ENCODE measurements at regions not wholly inside any gene's neighbourhood (a gene's known extent, or its start where the extent isn't known, plus 50 kb on each side); places are given as distances from the start of the nearest gene placed in this dataset.
"Not testable (repeated sequence)": the region's sequence is repeated elsewhere in the genome, so short reads cannot be mapped to it uniquely, and the experiment has no call there.

DNA sequence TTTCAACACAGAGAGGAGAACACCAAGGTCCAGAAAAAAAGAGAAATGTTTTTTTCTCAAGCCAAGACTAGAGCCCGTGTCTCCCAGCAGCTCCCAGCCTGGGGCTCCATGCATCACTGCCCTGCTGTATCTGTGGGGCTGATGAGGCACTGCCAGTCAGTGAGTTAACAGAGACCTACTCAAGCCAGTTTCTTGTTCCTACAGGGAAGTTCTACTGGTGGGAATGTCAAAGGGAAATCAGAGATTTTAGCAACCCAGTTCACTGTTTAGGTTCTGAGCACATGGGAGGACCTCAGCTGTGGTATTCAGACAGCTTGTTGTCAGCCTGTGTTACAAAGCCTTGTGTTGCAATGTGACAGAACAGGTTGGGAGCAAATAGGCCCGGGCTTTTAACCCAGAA lies 234.3 kb downstream of the TLE3 start:
- DNase-seq (ENCODE audit: low read depth): no peak

DNA sequence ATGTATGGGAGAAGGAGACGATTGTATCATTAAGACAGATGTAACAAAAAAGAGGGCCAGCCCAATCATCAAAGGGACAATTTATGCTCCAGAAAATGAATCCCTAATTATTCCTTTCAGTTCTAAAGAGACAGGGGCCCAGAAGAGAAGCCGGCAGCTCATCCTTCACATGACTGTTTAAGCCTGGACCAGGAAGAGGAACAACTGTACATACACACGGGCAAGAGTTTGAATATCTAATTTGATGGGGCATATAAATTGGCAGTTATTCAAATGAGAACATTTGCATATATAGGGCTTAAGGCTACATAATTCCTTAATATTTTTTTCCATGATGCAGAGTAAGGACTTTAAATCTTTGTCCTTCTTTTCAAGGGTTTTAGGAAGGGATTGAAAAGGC lies 232.3 kb downstream of the TLE3 start:
- no peak for DNase-seq (ENCODE audit: low read depth)

DNA sequence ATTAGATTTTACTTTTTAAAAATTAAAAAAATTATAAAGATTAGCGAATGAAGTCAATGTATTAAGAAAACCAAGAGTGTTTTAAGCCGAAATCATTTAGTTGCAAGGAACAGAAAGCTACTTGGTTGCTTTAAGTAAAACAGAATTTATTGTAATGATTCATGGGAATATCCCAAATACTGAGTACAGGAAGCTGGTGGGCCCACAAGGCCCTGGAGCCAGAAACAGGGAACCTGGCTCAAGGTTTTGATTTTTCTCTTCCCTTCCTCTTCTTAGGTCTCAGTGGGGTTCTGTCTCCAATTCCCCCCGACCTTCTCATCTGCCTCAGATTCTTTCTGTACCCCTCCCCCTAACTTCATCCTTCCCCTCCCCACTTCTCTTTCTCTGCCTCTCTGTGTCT lies 229.0 kb downstream of the TLE3 start:
- DNase-seq (ENCODE audit: low read depth): no peak

DNA sequence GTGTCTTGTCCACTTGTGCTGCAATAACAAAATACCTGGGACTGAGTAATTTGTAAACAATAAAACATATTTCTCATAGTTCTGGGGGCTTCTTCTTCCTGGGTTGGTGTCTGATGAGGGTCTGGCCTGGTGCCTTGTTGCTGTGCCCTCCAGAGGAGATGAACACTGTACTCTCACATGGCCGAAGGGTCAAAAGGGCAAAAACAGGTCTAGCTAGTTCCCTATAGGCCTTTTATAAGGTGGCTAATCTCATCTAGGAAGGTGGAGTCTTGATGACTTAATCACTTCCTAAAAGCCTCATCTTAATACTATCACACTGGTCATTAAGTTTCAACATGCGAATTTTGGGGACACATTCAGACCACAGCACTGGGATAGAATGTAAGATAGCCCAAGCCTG lies 228.4 kb downstream of the TLE3 start:
- DNase-seq (ENCODE audit: low read depth): no peak

GRCh38 chr15:69869881-69870505 lies 227.7 kb downstream of the TLE3 start:
- no peak for DNase-seq (ENCODE audit: low read depth)

- no peak for DNase-seq (ENCODE audit: low read depth)
These were observed 226.1 kb downstream of the TLE3 start for GRCh38 chr15:69871511-69872134.

DNA sequence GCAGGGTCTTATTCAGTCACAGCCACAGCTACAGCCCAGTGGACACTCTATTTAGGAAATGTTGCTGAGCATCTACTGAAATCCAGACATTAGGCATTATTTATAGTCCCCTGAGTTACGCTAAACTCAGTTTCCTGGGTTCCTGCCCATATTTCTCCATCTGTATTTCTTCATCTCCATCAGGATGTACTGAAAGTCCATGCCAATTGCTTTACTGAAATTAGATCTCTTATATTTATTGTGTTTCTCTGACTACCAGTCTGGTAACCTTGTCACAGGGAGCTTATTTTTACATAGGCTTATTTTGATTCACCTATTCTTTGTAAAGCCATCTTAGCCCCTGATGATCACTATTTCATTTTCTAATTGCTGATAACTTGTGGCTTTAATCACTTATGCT lies 223.9 kb downstream of the TLE3 start:
- no peak for DNase-seq (ENCODE audit: low read depth)

DNA sequence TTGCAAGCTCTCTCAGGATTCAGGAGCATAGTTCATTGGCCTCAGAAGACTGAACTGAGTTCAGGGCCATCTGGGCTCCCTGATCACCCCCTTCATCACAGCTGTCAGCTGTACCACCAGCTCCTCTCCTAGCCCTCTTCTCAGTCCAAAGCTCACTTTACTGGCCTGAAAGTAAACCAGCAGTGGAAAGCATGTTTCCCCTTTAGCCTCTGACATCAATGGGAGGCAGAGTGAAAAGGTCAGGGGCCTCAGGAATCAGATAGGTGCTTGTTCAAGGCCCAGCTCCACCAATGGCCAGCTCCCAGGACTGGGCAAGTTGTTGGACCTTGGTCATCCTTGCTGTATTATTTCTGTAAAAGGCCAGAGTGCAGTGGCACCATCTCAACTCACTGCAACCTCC lies 223.4 kb downstream of the TLE3 start:
- DNase-seq (ENCODE audit: low read depth): no peak

- no peak for DNase-seq (ENCODE audit: low read depth)
These were observed 221.4 kb downstream of the TLE3 start for GRCh38 chr15:69876064-69876940.

DNA sequence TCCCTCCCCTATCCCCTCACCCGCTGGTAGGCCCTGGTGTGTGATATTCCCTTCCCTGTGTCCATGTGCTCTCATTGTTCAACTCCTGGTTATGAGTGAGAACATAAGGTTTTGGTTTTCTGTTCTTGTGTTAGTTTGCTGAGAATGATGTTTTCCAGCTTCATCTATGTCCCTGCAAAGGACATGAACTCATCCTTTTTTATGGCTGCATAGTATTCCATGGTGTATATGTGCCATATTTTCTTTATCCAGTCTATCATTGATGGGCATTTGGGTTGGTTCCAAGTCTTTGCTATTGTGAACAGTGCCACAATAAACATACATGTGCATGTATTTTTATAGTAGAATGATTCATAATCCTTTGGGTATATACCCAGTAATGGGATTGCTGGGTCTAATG lies 217.8 kb downstream of the TLE3 start:
- DNase-seq (ENCODE audit: low read depth): not testable (repeated sequence)

GRCh38 chr15:69880571-69881301 lies 217.0 kb downstream of the TLE3 start:
- DNase-seq (ENCODE audit: low read depth): no peak

GRCh38 chr15:69881302-69881670 lies 216.4 kb downstream of the TLE3 start:
- no peak for DNase-seq (ENCODE audit: low read depth)

GRCh38 chr15:69881766-69882165 lies 216.0 kb downstream of the TLE3 start:
- DNase-seq (ENCODE audit: low read depth): no peak

DNA sequence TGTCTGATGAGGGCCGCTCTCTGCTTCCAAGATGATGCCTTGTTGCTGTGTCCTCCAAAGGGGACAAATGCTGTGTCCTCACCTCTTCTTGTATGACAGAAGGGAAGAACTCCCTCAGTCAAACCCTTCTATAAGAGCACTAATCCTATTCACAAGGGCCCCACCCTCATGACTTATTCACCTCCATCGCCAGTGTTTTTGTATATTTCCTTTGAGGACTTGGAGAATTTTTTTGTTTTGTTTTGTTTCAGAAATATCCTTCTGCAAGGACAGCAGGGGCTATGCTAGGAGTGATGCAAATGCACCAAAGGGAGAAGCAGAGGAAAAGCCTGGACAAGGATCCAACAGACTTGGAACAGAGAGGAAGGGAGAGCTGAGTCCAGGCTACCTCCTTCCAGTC lies 214.4 kb downstream of the TLE3 start:
- DNase-seq (ENCODE audit: low read depth): no peak

DNA sequence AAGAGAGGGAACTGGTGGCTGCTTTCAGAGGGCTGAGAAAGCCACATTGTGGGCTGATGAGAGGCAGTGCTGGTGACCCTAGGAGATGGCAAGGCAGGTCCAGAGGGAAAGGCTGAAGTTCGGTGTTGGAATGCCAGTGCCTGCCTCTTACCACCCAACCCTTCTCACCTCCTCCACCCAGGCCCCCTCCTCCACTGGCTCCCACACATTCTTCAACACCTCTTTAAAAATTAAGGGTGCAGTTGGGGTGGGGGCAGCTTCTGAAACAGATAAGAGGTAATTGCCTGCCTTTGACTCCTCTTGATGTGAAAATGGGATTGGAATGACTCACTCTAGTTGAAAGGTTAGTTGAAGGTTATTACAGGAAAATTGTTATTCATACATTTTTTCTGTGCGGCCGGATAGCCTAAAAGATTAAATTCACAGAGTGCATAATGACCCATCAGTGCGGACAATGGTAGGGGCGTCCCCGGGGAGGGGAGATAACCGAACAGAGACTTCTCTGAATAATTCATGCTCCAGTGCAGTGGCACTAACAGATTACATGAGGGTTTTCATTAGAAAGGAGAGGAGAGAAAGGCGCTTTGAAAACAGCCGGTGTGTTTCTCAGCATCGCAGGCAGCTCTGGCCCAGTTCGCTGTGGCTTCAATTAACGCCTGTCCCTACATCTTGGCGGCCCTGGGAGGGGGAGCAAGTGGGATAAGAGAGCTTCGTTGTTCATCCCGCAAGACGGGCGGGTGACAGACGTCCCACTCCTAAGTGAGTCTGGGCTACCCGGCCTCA lies 212.4 kb downstream of the TLE3 start:
- DNase-seq (ENCODE audit: low read depth): no peak

DNA sequence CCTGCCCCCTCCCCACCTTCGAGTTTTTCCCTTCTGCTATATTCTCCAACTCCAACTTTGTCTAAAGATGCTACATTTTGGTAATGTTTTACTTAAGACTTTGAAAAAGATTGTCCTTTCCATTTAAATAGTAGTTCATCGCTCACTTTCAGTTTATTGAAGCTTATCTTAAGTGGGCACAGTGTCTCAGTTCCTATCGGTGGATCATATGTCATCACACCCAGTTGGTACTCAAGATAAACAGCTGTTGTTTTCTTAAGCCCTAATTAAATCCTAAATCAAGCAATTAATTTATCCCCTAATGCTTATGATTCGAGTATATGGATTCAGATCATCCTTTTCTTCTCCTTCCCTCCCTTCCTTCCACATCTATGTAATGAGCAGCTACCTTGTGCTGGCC lies 210.7 kb downstream of the TLE3 start:
- no peak for DNase-seq (ENCODE audit: low read depth)

DNA sequence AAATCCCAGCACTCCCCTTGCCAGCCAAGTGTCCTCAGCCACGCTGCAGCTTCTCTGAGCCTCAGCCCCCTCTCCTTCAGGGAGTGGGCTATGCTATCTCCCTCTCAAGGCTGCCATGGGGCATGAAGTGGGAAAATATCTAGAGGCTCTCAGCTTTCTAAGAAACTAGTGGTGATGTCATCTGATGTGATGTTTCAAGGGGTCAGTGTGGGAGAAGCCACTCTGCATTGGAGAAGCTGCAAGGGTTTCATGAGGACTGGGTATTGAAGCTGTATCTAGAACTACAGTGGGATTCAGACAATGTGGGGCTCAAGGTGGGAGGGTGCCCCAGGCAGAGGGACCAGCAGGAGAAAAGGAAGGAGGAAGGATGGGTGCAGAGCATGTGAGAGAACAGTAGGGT lies 210.2 kb downstream of the TLE3 start:
- DNase-seq (ENCODE audit: low read depth): no peak

- DNase-seq (ENCODE audit: low read depth): no peak
These were observed 209.3 kb downstream of the TLE3 start for GRCh38 chr15:69888406-69888805.

DNA sequence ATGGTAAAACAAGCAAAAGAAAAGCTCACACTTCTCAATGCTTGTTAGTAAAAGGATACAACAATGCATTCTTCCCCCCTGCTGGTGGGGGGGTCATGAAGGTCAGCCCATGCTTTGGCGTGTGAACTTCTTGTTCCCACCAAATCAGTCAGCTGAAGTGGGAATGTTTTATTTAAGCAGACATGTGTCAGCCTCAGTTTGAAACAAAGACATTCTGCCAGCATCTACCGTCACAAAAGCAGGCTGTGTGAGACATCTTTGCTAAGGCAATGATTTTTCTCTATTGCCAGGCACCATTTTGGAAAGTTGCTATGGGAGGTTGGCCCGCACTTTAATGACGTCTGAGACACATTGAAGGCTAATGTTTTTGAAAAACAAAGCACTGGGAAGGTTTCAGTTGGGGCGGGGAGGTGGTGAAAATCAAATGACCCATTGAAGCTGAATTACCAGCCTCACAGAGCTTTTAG lies 206.6 kb downstream of the TLE3 start:
- DNase-seq (ENCODE audit: low read depth): no peak

DNA sequence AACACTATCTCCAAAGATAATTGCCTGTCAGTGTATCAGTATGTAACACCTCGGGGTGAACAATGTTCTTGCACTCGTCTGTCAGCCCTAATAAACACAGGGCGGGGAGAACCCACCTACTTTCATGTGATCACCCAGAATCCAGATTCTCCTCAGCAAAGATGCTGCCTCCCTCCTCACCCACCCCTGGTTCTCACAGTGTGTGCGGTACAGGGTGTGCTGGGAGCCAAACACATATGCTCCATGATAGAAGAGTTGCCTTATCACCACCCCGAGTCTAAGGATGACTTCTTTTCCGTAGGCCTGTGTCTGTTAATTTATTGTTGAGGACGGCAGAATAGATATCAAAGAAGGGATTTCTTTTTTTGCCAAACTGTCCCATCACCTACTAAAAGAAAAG lies 206.1 kb downstream of the TLE3 start:
- no peak for DNase-seq (ENCODE audit: low read depth)

GRCh38 chr15:69892351-69892750 lies 205.4 kb downstream of the TLE3 start:
- no peak for DNase-seq (ENCODE audit: low read depth)

DNA sequence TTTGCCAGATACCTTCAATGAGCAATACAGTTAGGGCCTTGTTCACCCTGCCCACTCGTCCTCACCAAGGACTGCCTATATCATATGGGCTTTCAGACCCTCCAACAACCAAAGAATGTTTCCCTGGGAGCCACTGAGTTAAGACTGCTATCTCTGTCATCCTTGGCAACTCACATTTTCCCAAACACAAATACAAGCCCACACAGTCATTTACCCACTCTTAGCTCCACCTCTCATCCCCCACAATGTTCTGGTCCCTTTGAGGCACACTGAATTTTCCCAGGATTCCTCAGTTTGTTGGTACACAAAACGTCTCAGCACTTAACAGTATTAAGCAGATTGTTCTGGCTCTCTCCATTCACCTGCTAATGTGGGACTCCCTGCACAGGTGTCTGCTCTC lies 204.6 kb downstream of the TLE3 start:
- DNase-seq (ENCODE audit: low read depth): no peak
